RWPE2 (cell line): ENCODE measurements at regions not wholly inside any gene's neighbourhood (a gene's known extent, or its start where the extent isn't known, plus 50 kb on each side); places are given as distances from the start of the nearest gene placed in this dataset.
"Not testable (repeated sequence)": the region's sequence is repeated elsewhere in the genome, so short reads cannot be mapped to it uniquely, and the experiment has no call there.

Source experiments
- ATAC-seq: fragments of 200-7000 bp; cut with Tn5 transposase; 3 replicates; pipeline ENCODE4 v1.9.1; 2021; ENCODE audit warnings: low read depth
- DNase-seq: peaks from one replicate; pipeline ENCODE4 v3.0.0-alpha.2; 2020; ENCODE audit warnings: low spot score
- H3K27ac ChIP-seq: fragments of 450-650 bp; 2 replicates; pipeline ENCODE4 v1.5.1; 2017; ENCODE audit warnings: mild to moderate bottlenecking; ENCODE audit not compliant: poor library complexity, severe bottlenecking
- H3K27me3 ChIP-seq: fragments of 250-450 bp; sonication (Bioruptor Pico); 2 replicates; pipeline ENCODE4 v1.5.1; 2021; ENCODE audit warnings: mild to moderate bottlenecking, moderate library complexity; ENCODE audit not compliant: insufficient read depth, poor library complexity, severe bottlenecking
- H3K36me3 ChIP-seq: fragments of 250-450 bp; sonication (Bioruptor Pico); 2 replicates; pipeline ENCODE4 v1.5.1; 2020; ENCODE audit warnings: low read depth, mild to moderate bottlenecking, moderate library complexity
- H3K4me1 ChIP-seq: fragments of 250-450 bp; sonication (Bioruptor Pico); 2 replicates; pipeline ENCODE4 v1.5.1; 2021; ENCODE audit warnings: mild to moderate bottlenecking, moderate library complexity; ENCODE audit not compliant: insufficient read depth, poor library complexity, severe bottlenecking
- H3K4me3 ChIP-seq: fragments of 250-450 bp; sonication (Bioruptor Pico); 2 replicates; pipeline ENCODE4 v1.5.1; 2021; ENCODE audit warnings: mild to moderate bottlenecking, moderate library complexity; ENCODE audit not compliant: severe bottlenecking
- H3K9me3 ChIP-seq: fragments of 250-450 bp; sonication (Bioruptor Pico); 2 replicates; pipeline ENCODE4 v1.5.1; 2021; ENCODE audit warnings: mild to moderate bottlenecking, moderate library complexity; ENCODE audit not compliant: severe bottlenecking
- TF ChIP-seq, protein P1 (sequence below): fragments of 450-650 bp; IDR thresholded peaks from one replicate; pipeline ENCODE4 v1.5.1; 2017; ENCODE audit warnings: mild to moderate bottlenecking, moderate library complexity; ENCODE audit not compliant: poor library complexity, severe bottlenecking

DNA sequence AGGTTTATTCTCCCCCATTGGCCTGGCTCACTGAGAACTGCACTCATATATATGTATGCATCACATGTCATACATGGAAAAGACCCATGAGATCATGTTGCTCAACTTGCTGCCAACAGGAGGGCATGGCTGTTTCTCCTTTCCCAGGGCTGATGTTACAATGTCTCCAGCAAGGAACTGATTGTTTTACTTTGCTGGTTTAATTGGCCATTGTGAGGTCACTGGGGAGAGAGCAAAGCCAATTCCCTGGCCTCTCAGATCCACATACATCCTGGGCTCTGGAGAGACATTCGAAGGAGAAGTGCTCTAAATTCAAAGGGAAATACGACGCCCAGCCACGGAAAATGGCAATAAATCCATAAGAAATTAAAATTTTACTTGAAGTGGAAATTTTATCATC, 287.8 kb downstream of the WDR11 start:
- Histone ChIP-seq H3K36me3 (no peaks in the 10 kb centered on the region), H3K4me1 (no peaks in the 10 kb centered on the region), H3K4me3 (no peak overlapping the region), H3K27me3 (no peaks in the 10 kb centered on the region), H3K27ac (no peak overlapping the region), H3K9me3 (peaks cover 3% of the 10 kb centered on the region)
- TF ChIP-seq, protein P1, sequence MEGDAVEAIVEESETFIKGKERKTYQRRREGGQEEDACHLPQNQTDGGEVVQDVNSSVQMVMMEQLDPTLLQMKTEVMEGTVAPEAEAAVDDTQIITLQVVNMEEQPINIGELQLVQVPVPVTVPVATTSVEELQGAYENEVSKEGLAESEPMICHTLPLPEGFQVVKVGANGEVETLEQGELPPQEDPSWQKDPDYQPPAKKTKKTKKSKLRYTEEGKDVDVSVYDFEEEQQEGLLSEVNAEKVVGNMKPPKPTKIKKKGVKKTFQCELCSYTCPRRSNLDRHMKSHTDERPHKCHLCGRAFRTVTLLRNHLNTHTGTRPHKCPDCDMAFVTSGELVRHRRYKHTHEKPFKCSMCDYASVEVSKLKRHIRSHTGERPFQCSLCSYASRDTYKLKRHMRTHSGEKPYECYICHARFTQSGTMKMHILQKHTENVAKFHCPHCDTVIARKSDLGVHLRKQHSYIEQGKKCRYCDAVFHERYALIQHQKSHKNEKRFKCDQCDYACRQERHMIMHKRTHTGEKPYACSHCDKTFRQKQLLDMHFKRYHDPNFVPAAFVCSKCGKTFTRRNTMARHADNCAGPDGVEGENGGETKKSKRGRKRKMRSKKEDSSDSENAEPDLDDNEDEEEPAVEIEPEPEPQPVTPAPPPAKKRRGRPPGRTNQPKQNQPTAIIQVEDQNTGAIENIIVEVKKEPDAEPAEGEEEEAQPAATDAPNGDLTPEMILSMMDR: no peak
- DNase-seq (no peak), ATAC-seq (no peak)

DNA sequence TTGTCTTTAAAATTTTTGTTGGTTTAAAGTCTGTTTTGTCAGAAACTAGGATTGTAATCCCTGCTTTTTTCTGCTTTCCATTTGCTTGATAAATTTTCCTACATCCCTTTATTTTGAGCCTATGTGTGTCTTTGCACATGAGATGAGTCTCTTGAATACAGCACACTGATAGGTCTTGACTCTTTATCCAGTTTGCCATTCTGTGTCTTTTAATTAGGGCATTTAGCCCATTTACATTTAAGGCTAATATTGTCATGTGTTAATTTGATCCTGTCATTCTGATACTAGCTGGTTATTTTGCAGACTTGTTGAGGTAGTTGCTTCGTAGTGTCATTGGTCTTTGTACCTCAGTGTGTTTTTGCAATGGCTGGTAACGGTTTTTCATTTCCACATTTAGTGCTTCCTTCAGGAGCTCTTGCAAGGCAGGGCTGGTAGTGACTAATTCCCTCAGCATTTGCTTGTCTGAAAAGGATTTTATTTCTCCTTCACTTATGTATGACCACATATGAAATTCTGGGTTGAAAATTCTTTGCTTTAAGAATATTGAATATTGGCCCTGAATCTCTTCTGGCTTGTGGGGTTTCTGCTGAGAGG, 294.7 kb downstream of the WDR11 start:
- not testable (repeated sequence) for H3K4me1 ChIP-seq, H3K36me3 ChIP-seq, ATAC-seq, H3K9me3 ChIP-seq, H3K27me3 ChIP-seq, H3K4me3 ChIP-seq, H3K27ac ChIP-seq, DNase-seq

DNA sequence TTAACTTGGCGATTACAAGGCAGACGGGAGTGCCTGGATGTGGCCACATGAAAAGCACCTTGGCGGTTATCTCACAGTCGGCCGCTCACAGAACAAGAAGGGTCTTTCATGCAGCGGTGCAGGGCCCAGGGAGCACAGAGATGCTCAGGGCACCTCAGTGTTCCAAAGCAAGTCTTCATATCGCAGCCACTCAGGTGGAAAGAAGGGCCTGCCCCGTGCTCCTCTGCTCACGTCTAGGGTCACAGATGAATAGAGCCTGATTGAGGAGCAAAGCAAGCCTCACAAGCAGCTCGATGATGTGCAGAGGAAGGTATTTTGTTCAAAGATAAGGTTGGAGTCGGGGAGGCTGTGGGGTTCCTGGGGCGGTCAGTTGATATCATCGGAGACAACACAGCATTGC, 297.8 kb downstream of the WDR11 start:
- no peak for ATAC-seq
- DNase-seq: no peak
- H3K9me3 ChIP-seq: peaks cover 2% of the 10 kb centered on the region
- no peaks in the 10 kb centered on the region for H3K27me3 ChIP-seq
- no peaks in the 10 kb centered on the region for H3K4me1 ChIP-seq
- no peaks in the 10 kb centered on the region for H3K36me3 ChIP-seq
- no peak overlapping the region for H3K4me3 ChIP-seq
- TF ChIP-seq, protein P1: no peak
- H3K27ac ChIP-seq: no peak overlapping the region

DNA sequence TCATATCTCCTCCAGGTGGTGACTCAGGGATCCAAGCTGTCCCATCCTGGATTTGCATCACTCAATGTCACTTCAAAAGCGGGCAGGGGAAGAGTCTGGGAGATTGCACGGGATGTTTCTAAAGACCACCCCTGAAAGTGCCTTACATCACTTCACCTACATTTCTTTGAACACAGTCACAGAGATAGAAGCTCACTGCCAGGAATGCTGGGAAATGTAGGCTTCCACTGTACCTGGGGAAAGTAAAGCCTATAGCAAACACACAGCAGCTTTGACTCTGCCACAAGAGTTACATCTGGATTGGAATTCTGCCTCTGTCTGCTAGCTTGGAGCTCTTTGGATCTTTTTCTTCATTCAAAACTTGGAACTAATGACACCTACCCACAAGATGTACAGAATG, 300.9 kb downstream of the WDR11 start:
- Histone ChIP-seq H3K4me1 (no peaks in the 10 kb centered on the region), H3K4me3 (no peak overlapping the region), H3K27me3 (no peaks in the 10 kb centered on the region), H3K36me3 (no peaks in the 10 kb centered on the region), H3K27ac (no peak overlapping the region), H3K9me3 (no peaks in the 10 kb centered on the region)
- DNase-seq (no peak), ATAC-seq (no peak)
- TF ChIP-seq, protein P1: no peak

DNA sequence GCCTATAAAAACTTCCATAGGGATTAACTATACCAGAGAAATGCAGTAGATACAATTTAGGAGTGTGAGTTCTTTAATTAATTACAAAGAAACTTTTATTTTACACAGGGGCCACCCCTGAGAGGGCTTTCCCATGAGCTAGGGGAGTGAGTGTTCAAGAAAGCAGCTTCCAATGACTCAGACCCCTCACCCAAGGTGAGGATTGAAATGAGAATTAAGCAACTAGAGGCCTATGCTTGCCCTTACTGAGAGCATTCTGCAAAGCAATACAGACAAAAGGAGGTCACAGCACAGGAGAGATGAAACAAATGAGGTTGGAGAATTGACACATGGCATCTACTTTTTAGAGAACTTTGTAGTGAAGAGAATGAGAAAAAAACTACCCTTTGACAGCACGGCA, 301.8 kb downstream of the WDR11 start:
- Histone ChIP-seq H3K27me3 (no peaks in the 10 kb centered on the region), H3K9me3 (no peaks in the 10 kb centered on the region), H3K4me3 (no peak overlapping the region), H3K4me1 (no peaks in the 10 kb centered on the region), H3K27ac (no peak overlapping the region), H3K36me3 (no peaks in the 10 kb centered on the region)
- DNase-seq (no peak), ATAC-seq (no peak)
- TF ChIP-seq, protein P1: no peak
